ENCODE measurements at regions not wholly inside any gene's neighbourhood (a gene's known extent, or its start where the extent isn't known, plus 50 kb on each side); places are given as distances from the start of the nearest gene placed in this dataset.

DNA sequence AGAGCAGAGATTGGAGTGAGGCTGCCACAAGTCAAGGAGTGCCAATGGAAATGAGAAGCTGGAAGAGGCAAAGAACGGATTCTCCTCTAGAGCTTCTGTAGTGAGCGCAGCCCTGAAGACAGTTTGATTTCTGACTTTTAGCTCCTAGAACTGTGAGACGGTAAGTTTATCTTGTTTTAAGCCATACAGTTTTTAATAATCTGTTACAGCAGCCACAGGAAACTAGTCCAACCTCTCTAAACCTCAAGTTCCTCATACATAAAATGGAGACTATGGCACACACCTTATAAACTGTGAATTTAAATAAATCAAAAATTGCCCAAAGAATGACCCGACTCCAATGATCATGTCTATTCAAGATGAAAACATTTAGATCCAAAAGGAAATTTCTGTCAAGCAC lies 596.5 kb downstream of the BCL11A start:
- no peak for DNase-seq

DNA sequence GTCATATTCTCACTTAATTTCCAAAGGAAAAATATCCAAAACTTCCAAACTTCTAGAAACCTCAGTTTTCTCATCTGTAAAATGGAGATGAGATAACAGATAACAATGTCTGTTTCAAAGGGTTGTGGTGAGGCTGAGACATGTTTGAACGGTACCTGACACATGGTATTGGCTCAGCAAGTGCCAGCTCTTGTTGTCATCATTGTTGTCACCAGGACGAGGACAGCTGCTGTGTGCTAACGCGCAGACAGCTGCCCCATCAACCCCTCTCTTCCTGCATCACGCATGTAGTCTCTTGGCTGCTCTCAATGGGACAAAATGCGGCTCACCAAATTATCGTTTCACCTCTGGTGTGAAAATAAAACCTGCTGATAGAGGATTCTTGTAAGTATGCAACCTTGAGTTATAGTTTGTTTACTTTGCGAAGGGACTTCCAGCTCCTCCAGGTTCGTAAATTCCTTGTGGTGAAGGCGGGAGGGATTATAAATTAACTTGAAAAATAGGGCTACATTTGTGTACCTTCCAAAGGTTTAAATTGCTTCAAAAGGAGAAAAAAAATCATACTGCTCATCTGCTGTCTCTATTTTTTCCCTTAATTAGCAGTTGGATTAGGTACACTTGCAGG lies 605.4 kb downstream of the BCL11A start:
- peak; percentile 24 for DNase-seq

DNA sequence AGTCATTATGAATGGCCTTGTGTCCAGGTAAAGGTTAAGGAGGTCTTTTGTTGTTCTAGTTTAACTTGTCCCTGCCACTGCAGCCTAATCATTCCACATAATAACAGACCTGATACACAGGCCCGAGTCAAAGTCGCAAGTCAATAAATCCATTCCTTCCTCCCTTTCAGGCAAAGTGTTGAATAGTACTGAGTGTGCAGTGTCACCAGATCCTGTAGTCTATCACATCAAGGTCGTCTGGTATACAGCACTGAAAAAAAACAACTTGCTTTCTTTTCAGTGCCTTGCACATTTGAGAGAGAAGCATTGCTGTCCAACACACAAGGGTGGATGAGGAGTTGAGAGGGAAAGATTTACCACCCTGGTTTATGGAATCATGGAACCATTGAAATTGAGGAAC lies 606.2 kb downstream of the BCL11A start:
- DNase-seq: no peak

DNA sequence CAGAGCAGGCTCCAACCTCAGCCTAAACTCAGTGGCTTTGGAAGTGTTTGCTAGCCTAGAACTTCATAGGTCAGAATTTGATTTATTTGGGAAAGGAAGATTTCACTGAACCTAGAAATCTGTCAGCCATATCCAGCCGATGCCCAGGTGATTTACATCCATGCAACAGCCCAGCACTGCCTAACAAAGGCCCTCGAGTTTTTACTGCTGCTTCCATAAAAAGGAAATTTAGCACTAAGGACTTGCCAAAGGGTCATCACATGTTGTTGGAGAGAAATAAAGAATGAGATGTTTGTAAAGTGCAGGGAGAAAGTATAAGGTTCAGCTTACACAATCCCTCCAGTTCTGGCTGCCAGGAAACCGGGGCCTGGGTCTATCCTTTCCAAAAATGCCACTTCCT lies 614.2 kb downstream of the BCL11A start:
- DNase-seq: no peak

DNA sequence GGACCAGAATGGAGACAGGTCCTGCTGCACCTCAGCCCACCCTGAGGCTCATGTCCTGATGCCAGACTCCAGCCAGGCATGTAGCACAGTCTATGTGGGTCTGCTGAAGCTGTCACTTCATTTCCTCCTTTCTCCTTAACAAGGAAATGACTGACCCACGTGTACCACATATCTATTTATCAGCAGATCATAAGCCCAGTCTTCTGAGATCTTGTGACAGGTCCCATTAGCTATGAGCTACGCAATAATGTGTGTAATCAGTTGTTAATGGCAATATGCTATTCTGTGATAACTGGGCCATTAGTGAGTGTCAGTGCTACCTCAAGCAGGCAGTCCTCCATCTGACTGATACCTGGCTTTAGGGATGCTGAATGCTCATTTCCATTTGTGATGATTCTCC lies 615.3 kb downstream of the BCL11A start:
- no peak for DNase-seq

DNA sequence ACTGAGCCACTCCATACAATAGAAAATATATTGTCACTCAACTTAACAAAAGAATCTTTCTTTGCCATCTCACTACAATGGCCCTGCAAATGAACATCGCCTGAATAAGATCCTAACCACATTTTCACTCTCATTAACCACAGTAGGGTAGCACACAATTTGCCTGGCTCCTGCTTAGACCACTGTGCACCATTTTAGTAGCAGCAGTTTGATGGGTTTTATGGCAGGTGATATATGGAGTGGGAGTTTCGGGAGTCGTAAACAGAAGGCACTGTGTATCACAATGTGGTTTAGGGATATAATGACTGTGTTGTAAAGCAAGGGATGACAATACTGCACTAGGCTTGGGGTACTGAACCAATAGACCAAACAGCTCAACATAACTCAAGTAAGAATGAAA lies 617.4 kb downstream of the BCL11A start:
- no peak for DNase-seq

DNA sequence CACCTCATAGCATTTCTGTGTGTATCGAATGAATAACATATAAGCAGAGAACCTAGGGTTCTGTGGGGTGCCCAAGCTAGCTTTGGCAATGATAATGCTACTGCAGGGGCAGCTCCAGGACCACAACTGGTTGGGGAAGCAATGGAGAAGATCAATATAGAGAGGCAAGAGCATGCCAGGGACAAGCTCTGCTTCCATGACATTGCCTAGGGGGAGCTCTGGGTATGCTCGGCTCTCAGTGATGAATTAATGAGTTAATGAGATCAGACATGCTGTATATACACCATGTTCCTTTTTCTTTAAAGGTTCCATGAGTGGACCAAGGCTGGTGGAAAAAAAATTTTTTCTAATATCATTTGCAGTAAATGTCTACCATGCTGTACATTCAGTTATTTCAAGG lies 618.4 kb downstream of the BCL11A start:
- no peak for DNase-seq

DNA sequence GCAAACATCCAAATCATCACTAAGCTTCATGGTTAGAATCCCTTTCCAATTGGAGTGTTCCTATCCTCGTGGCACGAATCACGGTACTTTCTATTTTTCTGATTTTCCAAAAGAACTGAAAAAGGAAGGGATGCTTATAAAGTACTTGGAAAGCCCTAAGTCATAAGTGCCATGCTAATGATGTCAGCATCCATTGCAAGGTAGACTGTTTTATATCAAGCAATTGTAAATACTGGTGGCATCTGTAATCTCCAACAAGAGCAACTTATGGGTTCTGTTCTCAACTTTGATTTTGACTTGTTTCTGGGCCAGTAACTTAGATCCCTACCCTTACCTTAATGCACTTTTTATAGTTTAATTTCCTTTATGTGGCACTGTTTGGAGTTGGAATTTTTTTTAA lies 619.5 kb downstream of the BCL11A start:
- no peak for DNase-seq

DNA sequence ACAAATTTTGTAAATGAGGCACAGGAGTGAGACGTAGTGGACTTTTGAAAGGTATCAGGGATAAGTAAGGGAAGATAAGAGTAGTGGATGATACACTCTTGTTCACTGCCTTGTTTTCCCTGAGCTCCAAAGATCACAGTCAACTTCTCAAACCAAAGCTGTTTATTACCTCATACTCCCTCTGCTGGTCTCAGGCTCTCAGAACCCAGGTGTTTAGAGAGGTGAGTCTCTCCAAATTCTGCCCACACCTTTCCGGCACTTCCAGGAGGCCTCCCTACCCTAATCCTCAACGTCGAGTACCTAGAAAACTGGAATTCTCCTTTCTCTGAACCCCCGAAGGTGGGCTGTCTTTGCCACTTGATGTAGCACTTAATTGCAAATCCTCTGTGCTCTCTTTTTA lies 621.1 kb downstream of the BCL11A start:
- no peak for DNase-seq

DNA sequence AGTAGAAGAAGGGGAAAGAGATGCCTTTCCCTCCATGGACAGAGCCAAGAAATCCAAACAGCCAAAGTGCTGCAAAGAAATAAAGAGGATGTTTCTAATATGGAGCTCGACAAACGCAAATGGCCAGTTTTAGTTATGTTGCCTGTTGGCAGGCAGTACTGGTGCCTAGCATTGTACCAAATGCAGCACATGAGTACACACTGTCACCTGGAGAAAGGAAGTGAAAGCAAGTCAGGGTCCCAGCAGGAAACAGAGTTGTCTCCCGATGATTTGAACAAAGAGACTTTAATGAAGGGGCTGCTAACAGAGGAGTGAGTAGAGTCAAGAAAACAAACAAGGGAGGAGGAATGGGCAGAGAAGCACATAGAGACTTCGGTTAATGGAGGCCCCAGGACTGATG lies 623.0 kb downstream of the BCL11A start:
- DNase-seq: no peak

DNA sequence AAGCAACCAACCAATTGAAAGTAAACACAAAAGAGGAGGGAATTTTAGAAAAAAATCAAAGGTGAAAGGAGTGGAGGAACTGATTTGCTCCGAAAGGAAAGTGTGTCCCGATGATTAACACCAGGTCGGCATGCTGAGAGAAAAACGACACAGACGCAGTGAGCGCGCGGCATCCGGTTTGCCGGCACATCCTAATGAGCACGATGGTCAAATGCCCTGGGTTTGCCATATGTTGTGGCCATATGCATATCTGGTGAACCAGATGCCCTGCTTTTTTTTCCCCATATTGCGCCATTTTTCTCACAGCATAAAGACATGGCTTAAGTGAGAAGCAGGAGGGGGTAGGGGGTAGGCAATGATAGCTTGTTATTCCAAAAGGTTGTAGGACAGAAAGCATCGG lies 626.7 kb downstream of the BCL11A start:
- DNase-seq: no peak

DNA sequence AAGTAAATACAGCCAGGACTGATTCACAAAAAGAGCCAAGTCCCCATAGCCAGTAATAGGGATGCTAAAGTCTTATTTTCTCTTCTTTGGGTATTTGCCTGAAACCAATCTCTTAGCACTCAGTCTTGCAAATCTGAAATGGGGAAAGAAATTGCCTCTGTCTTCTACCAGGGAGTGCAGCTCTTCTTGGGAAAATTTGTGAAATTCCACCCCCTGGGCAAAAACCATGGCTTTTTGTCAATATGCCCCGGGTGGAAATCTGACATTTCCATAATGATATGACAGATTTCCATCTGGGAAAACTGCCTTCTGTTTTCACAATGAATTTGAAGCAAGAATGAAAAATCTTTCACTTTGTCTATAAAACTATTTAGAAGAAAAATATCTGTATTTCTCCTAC lies 628.1 kb downstream of the BCL11A start:
- DNase-seq: no peak

DNA sequence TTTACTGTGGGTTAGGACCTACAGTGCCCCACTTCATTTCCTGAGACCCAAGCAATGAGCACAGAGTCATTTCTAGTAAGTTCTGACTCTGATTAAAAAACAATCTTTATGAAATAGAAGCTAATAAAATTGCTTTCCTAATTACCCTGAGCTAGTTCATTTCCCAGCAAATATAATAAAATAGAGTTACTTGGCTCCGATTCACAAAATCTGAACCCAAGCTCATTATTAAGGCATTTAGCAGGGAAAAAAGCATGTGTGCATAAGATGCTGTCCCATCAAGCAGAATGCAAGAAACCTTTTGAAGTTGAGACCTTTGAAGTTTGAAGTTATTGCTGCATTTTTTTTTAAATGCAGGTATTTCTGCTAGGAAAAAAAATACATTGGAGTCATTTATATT lies 629.1 kb downstream of the BCL11A start:
- no peak for DNase-seq

DNA sequence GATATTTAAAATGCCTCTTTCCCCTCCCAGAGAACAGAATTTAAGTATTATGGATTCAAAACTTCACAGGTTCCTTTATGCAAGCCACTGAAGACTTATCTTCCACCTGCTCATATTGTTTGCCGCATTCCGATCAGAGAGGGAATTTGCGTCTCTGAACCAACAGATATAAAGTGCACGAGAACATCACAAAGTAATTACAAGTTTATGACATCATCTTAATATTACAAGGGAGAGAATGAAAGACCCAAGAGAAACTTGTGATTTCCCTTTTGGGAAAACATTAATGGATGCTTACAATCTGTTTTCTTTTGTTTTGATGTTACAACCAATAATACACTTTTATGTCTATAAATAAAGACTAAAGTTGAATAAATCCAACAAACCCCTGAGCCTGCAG lies 631.0 kb downstream of the BCL11A start:
- no peak for DNase-seq

DNA sequence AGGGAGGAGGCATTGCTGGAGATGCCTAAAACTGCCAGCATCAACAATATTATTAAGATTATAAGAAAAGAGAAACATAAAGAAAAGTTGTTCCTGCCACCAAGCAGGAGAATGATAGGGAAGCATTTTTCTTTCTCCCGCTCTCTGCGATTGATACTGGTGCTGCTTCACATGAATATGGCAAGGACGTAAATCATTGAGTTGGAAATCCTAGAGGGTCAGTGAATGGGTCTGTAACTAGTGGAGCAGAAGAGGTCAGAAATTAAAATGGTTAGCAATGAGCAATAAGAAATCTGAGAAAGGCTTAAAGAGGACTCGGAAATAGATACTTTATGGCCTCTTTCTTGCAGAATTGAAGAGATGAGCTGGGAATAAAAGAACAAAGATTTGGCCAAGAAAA lies 631.7 kb downstream of the BCL11A start:
- no peak for DNase-seq

DNA sequence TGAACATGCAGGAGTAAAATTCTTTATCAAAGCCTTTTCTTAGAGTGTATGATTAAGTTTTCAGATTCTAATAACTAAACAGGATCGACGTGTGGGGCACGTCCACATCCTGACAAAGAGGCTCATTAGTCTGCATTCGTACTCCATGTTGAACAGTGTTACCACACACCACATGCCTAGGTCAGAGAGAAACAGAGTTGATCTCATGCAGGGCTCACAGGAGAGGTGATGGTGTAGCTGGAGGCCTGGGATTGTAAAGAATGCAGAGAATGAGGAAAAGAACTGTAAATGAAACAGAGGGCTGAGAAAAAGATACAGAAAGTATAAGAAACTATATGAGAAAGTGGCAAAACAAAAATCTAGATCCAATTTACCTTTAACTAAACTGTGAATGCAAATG lies 632.5 kb downstream of the BCL11A start:
- DNase-seq: no peak

DNA sequence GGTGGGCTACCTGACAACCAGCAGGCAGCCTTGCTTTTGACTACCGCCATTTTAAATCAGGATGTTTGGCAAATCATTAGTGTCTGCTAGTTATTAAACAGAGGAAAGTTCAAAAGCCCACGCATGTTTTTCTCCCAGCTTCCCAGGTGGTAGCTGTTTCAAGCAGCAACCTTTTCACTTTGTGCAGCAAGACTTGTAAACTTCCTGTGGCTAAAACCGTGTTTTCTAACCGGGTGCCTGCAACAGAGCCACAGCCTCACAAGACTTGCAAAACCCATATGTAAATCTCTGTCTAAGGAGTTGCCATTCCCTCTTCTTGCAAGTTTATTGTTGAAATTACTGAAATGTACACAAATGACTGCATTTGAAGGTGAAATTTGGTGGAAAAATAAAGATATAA lies 633.1 kb downstream of the BCL11A start:
- no peak for DNase-seq

DNA sequence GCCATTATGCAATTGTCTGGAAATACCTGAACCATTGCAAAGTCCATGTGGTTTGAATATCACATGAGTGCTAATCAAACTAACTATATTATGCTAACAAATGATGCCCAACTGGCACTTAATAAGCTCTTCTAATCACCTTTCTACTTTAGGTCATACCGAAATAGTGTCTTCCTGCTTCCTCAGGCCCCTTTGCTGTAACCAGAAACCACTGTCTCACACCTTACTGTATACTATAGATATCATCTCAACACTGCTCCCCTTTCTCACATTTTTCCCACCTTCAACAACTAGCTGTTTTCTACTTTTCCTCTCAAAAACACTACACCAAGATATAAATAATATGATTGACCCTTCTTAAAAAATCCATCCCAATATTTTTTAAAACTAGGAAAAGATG lies 633.9 kb downstream of the BCL11A start:
- no peak for DNase-seq

DNA sequence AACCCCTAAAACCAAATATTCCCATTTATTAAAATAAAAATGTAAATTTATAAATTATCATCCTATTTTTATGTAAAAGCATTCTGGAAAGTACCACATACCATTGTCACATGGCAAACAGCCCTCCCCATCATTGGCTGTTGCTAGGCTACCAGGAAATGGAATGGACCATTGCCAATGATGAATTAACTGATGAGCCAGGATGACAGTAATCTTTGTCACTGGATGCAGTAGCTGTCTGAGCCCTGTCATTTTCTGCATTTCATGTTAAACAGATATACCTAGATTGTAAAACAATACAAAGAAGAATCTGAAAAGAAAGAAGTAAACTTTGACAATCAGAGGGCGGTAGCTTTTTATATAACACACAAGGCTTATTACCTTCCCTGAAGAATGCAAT lies 641.4 kb downstream of the BCL11A start:
- no peak for DNase-seq

DNA sequence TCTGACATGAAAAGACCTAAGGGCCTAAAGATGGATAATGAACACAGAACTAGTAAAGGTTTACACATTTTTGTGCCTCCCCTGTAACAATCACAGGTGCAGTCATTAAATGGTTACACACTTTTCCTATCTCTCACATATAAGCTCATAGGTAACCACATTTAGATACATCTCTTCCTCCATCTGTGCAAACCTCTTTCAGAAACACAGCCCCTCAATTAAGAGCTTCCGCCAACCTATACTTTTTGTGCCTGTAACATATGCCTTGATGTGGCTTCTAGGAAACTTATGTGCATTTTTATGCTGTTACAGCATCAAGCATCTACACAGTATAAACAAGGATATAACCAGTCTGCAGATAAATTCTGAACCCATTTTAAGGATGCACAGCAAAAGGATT lies 643.3 kb downstream of the BCL11A start:
- no peak for DNase-seq

DNA sequence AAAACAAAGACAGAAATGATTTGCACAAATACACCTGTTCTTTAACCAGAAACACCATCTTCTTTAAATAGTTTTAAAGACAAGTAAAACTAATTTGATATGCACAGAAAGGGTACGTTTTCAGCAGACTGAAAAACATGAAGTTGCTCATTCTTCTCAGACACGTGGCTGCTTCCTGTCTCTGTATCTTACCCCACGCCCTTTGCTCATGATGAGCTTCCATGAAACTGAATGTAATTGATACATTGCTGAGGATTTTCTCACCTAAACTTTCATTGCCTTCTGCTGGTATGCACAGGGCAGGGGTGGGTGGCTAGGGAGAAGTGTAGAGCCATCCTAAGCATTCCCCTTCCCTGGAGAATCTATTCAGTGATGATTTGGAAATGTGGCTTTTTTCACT lies 644.3 kb downstream of the BCL11A start:
- DNase-seq: no peak

DNA sequence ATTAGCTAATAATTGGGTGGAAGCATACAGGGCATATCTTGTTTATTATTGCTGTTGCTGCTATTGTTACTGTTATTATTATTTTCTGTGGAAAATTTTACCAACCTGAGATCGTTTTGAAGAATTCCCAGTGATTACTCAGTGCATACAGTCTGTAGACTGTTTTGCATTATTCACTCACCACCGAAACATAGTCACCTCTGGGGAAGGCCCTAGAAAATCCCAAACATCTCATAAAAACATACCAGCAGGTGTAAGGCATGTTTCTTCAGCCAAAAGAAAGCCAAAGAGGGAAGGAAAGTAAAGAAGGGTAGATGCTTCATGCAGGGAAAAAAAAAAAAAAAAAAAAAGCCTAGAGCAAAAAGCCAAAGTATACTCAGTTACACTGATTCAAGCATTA lies 647.7 kb downstream of the BCL11A start:
- DNase-seq: no peak

DNA sequence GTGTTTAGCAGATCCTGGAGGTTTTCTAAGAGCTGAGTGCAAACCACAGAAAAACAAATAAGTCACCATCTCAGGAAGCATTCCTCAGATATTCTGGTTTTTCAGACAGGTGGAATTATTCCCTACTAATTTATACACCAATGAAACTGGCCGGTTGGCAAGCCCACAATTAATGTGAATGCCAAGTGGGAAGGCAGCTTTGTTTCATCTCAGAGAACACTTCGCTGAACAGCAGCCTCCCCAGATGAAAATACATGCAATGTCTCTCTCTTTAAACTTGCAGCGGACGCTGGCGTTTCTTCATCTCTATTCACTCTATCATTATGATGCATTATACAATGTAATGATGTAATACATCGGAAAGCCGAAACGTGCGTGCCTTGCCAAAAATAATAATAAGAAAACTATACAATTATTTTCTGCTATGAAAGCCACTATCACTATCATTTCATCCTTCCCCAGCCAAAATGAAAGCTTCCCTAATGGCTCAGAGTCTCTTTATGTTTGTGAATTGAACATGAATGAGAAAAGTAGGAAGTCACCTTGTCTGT lies 649.4 kb downstream of the BCL11A start:
- no peak for DNase-seq

DNA sequence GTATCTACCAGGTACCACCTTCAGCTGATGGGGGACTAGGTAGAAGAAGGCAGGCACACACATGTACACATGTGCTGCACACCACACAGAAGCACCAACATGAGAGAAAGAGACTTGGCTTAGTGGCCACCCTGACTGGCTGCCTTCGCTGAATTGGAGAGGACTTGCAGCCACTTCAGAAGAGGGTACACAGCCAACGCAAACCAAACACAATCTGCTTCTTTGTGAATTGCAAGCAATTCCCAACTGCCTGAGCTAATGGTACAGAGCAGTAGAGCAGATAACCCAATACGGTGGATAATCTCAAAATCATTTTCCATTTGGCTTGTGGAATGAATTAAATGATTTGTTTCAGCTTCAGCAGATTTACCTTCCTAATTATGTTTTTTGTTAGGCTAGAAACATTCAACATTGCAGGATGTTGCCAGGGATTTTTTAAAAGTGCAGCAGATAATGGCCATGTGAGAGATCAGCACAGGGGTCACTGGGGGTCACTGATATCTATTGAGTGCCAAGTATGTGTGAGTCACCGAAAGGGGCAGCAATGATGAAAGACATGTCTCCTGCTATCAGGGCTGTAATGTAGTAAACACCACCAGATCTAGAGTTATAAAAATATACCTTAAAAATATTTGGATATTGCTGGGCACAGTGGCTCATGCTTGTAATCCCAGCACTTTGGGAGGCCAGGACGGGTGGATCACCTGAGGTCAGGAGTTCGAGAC lies 652.6 kb downstream of the BCL11A start:
- no peak for DNase-seq

DNA sequence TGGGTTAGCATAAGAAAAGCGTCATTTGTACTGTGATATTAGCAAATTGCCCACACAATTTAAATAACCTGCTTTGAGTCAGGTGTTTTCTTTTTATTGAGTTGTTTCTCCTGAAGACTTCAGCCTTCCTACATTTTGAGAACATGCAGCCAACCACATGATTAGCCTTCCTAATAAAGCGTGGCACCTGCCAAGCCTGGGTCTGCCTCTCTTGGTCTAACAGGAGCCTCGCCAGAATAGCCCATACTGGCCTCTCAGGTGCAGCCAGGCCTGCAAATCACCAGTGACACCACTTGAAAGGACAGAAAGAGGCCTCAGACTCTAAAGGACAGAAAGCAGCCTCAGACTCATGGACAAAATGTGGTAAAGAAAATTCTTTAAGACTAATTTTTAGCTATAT lies 653.8 kb downstream of the BCL11A start:
- no peak for DNase-seq
